ENCODE measurements at regions not wholly inside any gene's neighbourhood (a gene's known extent, or its start where the extent isn't known, plus 50 kb on each side); places are given as distances from the start of the nearest gene placed in this dataset.

DNA sequence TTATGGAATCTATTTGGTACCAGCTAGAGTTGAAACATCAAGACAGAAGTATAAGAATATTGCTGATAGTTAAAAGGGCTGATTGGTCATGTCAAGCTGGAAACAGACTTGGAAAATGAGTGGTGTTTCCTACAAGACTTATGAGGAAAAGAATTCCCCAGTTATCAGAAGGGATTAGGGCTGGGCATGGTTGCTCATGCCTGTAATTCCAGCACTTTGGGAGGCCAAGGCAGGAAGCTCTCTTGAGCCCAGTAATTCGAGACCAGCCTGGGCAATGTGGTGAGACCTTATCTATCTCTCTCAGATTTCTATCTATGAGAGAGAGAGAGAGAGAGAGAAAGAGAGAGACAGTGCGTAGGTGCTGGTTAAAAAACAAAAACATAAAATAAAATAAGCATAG, 139.5 kb upstream of the PMFBP1 start:
- H3K27ac ChIP-seq (ENCODE audit: low read depth, low read length) = no peak overlapping the region
- no peaks in the 10 kb centered on the region for H3K36me3 ChIP-seq (ENCODE audit: control insufficient read depth, insufficient read depth, low read length)
- H3K27me3 ChIP-seq (ENCODE audit: control insufficient read depth, insufficient read depth, low read length) = no peaks in the 10 kb centered on the region
- no peaks in the 10 kb centered on the region for H3K4me1 ChIP-seq (ENCODE audit: control insufficient read depth, insufficient read depth, low read length)
- no peak overlapping the region for H3K9ac ChIP-seq (ENCODE audit: low read length)
- no peak overlapping the region for H3K4me3 ChIP-seq (ENCODE audit: low read length)

DNA sequence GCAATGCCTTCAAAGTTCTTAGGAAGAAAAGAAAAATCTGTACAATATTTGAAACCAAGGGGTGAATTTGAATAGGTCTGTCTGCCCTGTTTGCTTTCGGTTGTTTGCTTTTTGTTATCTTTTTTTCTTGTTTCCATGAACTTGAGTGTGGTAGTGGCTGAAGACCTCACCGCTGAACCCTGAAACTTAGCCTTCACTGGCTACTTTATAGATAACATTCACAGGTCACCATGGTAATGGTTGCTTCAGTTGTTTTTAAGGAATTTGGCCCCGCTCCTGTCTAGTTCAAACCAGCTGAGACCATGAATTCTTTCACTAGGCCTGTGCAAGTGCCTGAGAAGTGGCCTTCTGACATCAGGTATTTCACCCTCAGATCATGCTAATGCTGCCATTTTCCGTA, 137.0 kb upstream of the PMFBP1 start:
- Histone ChIP-seq H3K36me3 (ENCODE audit: control insufficient read depth, insufficient read depth, low read length) (no peaks in the 10 kb centered on the region), H3K9ac (ENCODE audit: low read length) (no peak overlapping the region), H3K4me3 (ENCODE audit: low read length) (no peak overlapping the region), H3K4me1 (ENCODE audit: control insufficient read depth, insufficient read depth, low read length) (no peaks in the 10 kb centered on the region), H3K27ac (ENCODE audit: low read depth, low read length) (no peak overlapping the region), H3K27me3 (ENCODE audit: control insufficient read depth, insufficient read depth, low read length) (no peaks in the 10 kb centered on the region)

DNA sequence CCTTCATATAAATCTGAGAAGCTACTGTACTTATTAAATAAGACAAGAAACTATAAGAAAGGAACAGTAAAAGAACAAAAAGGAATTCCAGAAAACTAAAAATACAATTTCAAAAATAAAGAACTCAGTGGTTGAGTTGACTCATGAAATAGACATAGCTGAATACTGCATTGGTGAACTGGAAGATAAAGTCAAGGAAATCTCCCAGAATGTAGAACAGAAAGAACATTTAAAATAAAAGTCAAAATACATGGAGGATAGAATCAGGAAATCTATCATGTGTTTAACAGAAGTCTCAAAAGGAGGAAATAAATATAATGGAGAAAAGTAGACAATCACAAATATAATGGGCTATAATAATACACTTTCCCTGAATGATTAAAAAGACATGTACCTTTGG, 136.4 kb upstream of the PMFBP1 start:
- Histone ChIP-seq H3K4me3 (ENCODE audit: low read length) (no peak overlapping the region), H3K4me1 (ENCODE audit: control insufficient read depth, insufficient read depth, low read length) (no peaks in the 10 kb centered on the region), H3K27ac (ENCODE audit: low read depth, low read length) (no peak overlapping the region), H3K36me3 (ENCODE audit: control insufficient read depth, insufficient read depth, low read length) (no peaks in the 10 kb centered on the region), H3K9ac (ENCODE audit: low read length) (no peak overlapping the region), H3K27me3 (ENCODE audit: control insufficient read depth, insufficient read depth, low read length) (no peaks in the 10 kb centered on the region)

GRCh38 chr16:72302332-72302731, 130.4 kb upstream of the PMFBP1 start:
- no peak overlapping the region for H3K4me3 ChIP-seq (ENCODE audit: low read length)
- no peaks in the 10 kb centered on the region for H3K36me3 ChIP-seq (ENCODE audit: control insufficient read depth, insufficient read depth, low read length)
- H3K4me1 ChIP-seq (ENCODE audit: control insufficient read depth, insufficient read depth, low read length) = no peaks in the 10 kb centered on the region
- no peak overlapping the region for H3K27ac ChIP-seq (ENCODE audit: low read depth, low read length)
- no peaks in the 10 kb centered on the region for H3K27me3 ChIP-seq (ENCODE audit: control insufficient read depth, insufficient read depth, low read length)
- H3K9ac ChIP-seq (ENCODE audit: low read length) = no peak overlapping the region

GRCh38 chr16:72301523-72302236, 129.7 kb upstream of the PMFBP1 start:
- Histone ChIP-seq H3K27me3 (ENCODE audit: control insufficient read depth, insufficient read depth, low read length) (no peaks in the 10 kb centered on the region), H3K9ac (ENCODE audit: low read length) (no peak overlapping the region), H3K4me3 (ENCODE audit: low read length) (no peak overlapping the region), H3K4me1 (ENCODE audit: control insufficient read depth, insufficient read depth, low read length) (no peaks in the 10 kb centered on the region), H3K36me3 (ENCODE audit: control insufficient read depth, insufficient read depth, low read length) (no peaks in the 10 kb centered on the region), H3K27ac (ENCODE audit: low read depth, low read length) (no peak overlapping the region)

- Histone ChIP-seq H3K4me3 (ENCODE audit: low read length) (no peak overlapping the region), H3K36me3 (ENCODE audit: control insufficient read depth, insufficient read depth, low read length) (no peaks in the 10 kb centered on the region), H3K4me1 (ENCODE audit: control insufficient read depth, insufficient read depth, low read length) (no peaks in the 10 kb centered on the region), H3K9ac (ENCODE audit: low read length) (no peak overlapping the region), H3K27ac (ENCODE audit: low read depth, low read length) (no peak overlapping the region), H3K27me3 (ENCODE audit: control insufficient read depth, insufficient read depth, low read length) (no peaks in the 10 kb centered on the region)
These were observed 128.9 kb upstream of the PMFBP1 start for GRCh38 chr16:72300892-72301291.

- Histone ChIP-seq H3K27me3 (ENCODE audit: control insufficient read depth, insufficient read depth, low read length) (no peaks in the 10 kb centered on the region), H3K9ac (ENCODE audit: low read length) (no peak overlapping the region), H3K4me1 (ENCODE audit: control insufficient read depth, insufficient read depth, low read length) (no peaks in the 10 kb centered on the region), H3K27ac (ENCODE audit: low read depth, low read length) (no peak overlapping the region), H3K4me3 (ENCODE audit: low read length) (no peak overlapping the region), H3K36me3 (ENCODE audit: control insufficient read depth, insufficient read depth, low read length) (no peaks in the 10 kb centered on the region)
These were observed 127.8 kb upstream of the PMFBP1 start for GRCh38 chr16:72299684-72300243.

DNA sequence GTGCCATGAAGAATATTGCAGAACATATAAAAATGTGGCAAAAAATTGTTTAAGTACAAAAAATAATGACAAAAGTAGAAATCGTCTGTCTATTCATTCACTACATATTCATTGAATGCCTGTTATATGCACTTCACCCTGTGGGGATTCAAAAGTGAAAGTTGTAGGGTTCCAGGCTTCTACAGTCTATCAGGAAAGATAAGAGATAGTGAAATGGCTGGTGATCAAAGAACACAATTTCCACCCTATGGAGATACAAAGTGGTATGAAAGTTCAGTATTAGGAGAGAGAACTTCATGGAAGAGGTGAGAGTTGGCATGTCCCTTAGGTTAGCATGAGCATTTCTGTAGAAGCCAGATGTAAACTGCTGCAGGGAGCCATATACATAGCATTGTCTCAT, 127.0 kb upstream of the PMFBP1 start:
- no peaks in the 10 kb centered on the region for H3K36me3 ChIP-seq (ENCODE audit: control insufficient read depth, insufficient read depth, low read length)
- no peaks in the 10 kb centered on the region for H3K27me3 ChIP-seq (ENCODE audit: control insufficient read depth, insufficient read depth, low read length)
- no peak overlapping the region for H3K27ac ChIP-seq (ENCODE audit: low read depth, low read length)
- no peak overlapping the region for H3K4me3 ChIP-seq (ENCODE audit: low read length)
- no peaks in the 10 kb centered on the region for H3K4me1 ChIP-seq (ENCODE audit: control insufficient read depth, insufficient read depth, low read length)
- H3K9ac ChIP-seq (ENCODE audit: low read length) = no peak overlapping the region

DNA sequence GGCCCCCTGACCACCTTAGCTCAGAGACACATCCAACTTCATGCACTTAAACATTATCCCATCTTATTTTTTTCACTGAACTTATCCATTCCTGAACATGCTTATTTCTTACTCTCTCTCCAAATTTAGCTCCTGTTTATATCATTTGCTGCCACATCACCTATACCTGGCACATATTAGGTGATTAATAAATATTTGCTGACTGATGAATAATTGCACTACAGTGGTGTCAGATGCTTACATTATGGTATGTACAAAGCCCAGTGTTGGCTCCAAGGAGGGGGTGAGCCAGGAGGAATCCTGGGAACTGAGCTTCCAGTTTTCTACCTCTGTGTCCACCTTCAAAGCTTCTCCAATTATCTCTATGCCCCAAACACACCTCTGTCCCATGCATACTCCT, 124.0 kb upstream of the PMFBP1 start:
- Histone ChIP-seq H3K4me1 (ENCODE audit: control insufficient read depth, insufficient read depth, low read length) (peaks cover 4% of the 10 kb centered on the region), H3K27ac (ENCODE audit: low read depth, low read length) (no peak overlapping the region), H3K9ac (ENCODE audit: low read length) (no peak overlapping the region), H3K36me3 (ENCODE audit: control insufficient read depth, insufficient read depth, low read length) (no peaks in the 10 kb centered on the region), H3K4me3 (ENCODE audit: low read length) (no peak overlapping the region), H3K27me3 (ENCODE audit: control insufficient read depth, insufficient read depth, low read length) (no peaks in the 10 kb centered on the region)

- Histone ChIP-seq H3K36me3 (ENCODE audit: control insufficient read depth, insufficient read depth, low read length) (no peaks in the 10 kb centered on the region), H3K27me3 (ENCODE audit: control insufficient read depth, insufficient read depth, low read length) (no peaks in the 10 kb centered on the region), H3K4me3 (ENCODE audit: low read length) (no peak overlapping the region), H3K4me1 (ENCODE audit: control insufficient read depth, insufficient read depth, low read length) (peaks cover 4% of the 10 kb centered on the region), H3K27ac (ENCODE audit: low read depth, low read length) (peak overlapping the region; percentile 44), H3K9ac (ENCODE audit: low read length) (no peak overlapping the region)
These were observed 119.6 kb upstream of the PMFBP1 start for GRCh38 chr16:72291531-72291981.

DNA sequence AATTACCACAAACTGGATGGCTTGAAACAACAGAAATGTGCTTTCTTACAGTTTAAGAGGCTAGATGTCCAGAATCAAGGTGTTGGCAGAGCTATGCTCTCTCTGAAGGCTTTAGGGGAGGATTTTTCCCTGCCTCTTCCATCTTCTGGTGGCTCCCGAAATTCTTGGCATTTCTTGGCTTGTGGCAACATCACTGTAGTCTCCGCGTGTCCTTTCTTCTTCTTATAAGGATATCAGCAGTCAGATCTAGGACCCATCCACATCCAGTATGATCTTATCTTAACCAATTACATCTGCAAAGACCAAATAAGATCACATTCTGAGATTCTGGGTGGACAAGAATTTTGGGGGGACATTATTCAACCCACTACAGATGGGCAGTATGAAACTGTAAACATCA, 119.2 kb upstream of the PMFBP1 start:
- no peak overlapping the region for H3K4me3 ChIP-seq (ENCODE audit: low read length)
- no peaks in the 10 kb centered on the region for H3K36me3 ChIP-seq (ENCODE audit: control insufficient read depth, insufficient read depth, low read length)
- no peaks in the 10 kb centered on the region for H3K27me3 ChIP-seq (ENCODE audit: control insufficient read depth, insufficient read depth, low read length)
- H3K27ac ChIP-seq (ENCODE audit: low read depth, low read length) = peak overlapping the region; percentile 44
- peaks cover 4% of the 10 kb centered on the region for H3K4me1 ChIP-seq (ENCODE audit: control insufficient read depth, insufficient read depth, low read length)
- H3K9ac ChIP-seq (ENCODE audit: low read length) = no peak overlapping the region

- H3K9ac ChIP-seq (ENCODE audit: low read length) = no peak overlapping the region
- H3K4me3 ChIP-seq (ENCODE audit: low read length) = no peak overlapping the region
- H3K36me3 ChIP-seq (ENCODE audit: control insufficient read depth, insufficient read depth, low read length) = no peaks in the 10 kb centered on the region
- peaks cover 4% of the 10 kb centered on the region for H3K4me1 ChIP-seq (ENCODE audit: control insufficient read depth, insufficient read depth, low read length)
- H3K27ac ChIP-seq (ENCODE audit: low read depth, low read length) = no peak overlapping the region
- H3K27me3 ChIP-seq (ENCODE audit: control insufficient read depth, insufficient read depth, low read length) = no peaks in the 10 kb centered on the region
These were observed 115.7 kb upstream of the PMFBP1 start for GRCh38 chr16:72287649-72288048.

GRCh38 chr16:72286936-72287620, 115.1 kb upstream of the PMFBP1 start:
- H3K9ac ChIP-seq (ENCODE audit: low read length) = no peak overlapping the region
- no peak overlapping the region for H3K27ac ChIP-seq (ENCODE audit: low read depth, low read length)
- peaks cover 4% of the 10 kb centered on the region for H3K4me1 ChIP-seq (ENCODE audit: control insufficient read depth, insufficient read depth, low read length)
- H3K4me3 ChIP-seq (ENCODE audit: low read length) = no peak overlapping the region
- no peaks in the 10 kb centered on the region for H3K36me3 ChIP-seq (ENCODE audit: control insufficient read depth, insufficient read depth, low read length)
- no peaks in the 10 kb centered on the region for H3K27me3 ChIP-seq (ENCODE audit: control insufficient read depth, insufficient read depth, low read length)
